OCI-LY1 (cell line): ENCODE measurements at regions not wholly inside any gene's neighbourhood (a gene's known extent, or its start where the extent isn't known, plus 50 kb on each side); places are given as distances from the start of the nearest gene placed in this dataset.

Source experiments
- CTCF ChIP-seq: fragments of 200-600 bp; sonication (generic), shearing (Covaris generic); IDR thresholded peaks from 2 replicates; pipeline ENCODE4 v1.5.1; 2017; ENCODE audit warnings: mild to moderate bottlenecking, antibody characterized with exemption, low read length, moderate library complexity, mixed read lengths
- EZH2 ChIP-seq: fragments of 200-600 bp; sonication (generic), shearing (Covaris generic); IDR thresholded peaks from 2 replicates; pipeline ENCODE4 v1.8.0; 2017; ENCODE audit warnings: borderline replicate concordance, mixed run types, mild to moderate bottlenecking, antibody characterized with exemption, low read length, moderate library complexity, mixed read lengths

DNA sequence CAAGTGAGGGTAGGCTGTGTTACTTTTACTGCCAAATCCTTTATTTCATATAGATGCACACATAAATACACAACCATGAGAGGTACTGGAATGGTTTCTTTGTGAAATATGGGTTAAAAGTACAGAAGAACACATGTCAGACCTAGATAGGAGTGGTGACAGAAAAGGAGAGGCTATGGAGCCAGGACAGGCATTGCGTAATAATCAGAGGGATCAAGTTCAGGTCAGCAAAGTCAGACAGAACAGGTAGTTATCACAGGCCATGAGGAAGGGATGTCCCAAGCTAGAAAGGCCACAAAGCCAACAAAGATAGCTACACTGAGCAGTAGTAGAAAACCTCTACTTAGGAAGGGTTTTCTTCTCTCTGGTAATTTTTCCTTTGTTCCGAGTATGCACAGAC lies 272.6 kb downstream of the KCNN2 start:
- TF ChIP-seq CTCF: no peak
- TF ChIP-seq EZH2: no peak
